Left lung (tissue), 4 donors: ENCODE measurements at regions not wholly inside any gene's neighbourhood (a gene's known extent, or its start where the extent isn't known, plus 50 kb on each side); places are given as distances from the start of the nearest gene placed in this dataset.

Source experiments
- ATAC-seq: fragments of 200-7000 bp; cut with Tn5 transposase; one replicate; pipeline ENCODE4 v1.9.1; 2020; ENCODE audit warnings: moderate library complexity
- DNase-seq, 4 donors: peaks; one replicate each; pipeline ENCODE4 v3.0.0-alpha.2; 2013 to 2020
- H3K27ac ChIP-seq, 2 donors: fragments of 200-600 bp; sonication (generic) in 1 of 2; one replicate each; pipeline versions ENCODE4 v1.5.0 to v1.8.0; 2020 to 2021
- H3K27me3 ChIP-seq, 2 donors: fragments of 200-600 bp; sonication (generic) in 1 of 2; one replicate each; pipeline versions ENCODE4 v1.5.0 to v1.8.0; 2020 to 2021
- H3K36me3 ChIP-seq, 2 donors: fragments of 200-600 bp; sonication (generic) in 1 of 2; one replicate each; pipeline versions ENCODE4 v1.5.0 to v1.8.0; 2020 to 2021
- H3K4me1 ChIP-seq, 2 donors: fragments of 200-600 bp; one replicate each; pipeline ENCODE4 v1.8.0; 2021
- H3K4me3 ChIP-seq, 2 donors: fragments of 200-600 bp; sonication (generic) in 1 of 2; one replicate each; pipeline versions ENCODE4 v1.5.0 to v1.8.0; 2020 to 2021; ENCODE audit warnings: mild to moderate bottlenecking in 1 of 2
- H3K9me3 ChIP-seq, 2 donors: fragments of 200-600 bp; sonication (generic) in 1 of 2; one replicate each; pipeline versions ENCODE4 v1.5.0 to v1.8.0; 2020 to 2021
- intact Hi-C, 2 donors: fragments of 100-400 bp; cut with DNase I; formaldehyde crosslinking; loops; one replicate each; pipeline versions ENCODE4 v1.11.2 to v1.14.2; 2022
- TF ChIP-seq, protein P1 (sequence below), 2 donors: fragments of 200-600 bp; sonication (generic) in 1 of 2; IDR thresholded peaks; one replicate each; pipeline versions ENCODE4 v1.5.0 to v1.8.0; 2021; ENCODE audit warnings: antibody characterized with exemption in 2 of 2
- donor health status: DM: no; HTN: yes; CAD: no.
- donor health status: DM: no; HTN: no; CAD: no.

DNA sequence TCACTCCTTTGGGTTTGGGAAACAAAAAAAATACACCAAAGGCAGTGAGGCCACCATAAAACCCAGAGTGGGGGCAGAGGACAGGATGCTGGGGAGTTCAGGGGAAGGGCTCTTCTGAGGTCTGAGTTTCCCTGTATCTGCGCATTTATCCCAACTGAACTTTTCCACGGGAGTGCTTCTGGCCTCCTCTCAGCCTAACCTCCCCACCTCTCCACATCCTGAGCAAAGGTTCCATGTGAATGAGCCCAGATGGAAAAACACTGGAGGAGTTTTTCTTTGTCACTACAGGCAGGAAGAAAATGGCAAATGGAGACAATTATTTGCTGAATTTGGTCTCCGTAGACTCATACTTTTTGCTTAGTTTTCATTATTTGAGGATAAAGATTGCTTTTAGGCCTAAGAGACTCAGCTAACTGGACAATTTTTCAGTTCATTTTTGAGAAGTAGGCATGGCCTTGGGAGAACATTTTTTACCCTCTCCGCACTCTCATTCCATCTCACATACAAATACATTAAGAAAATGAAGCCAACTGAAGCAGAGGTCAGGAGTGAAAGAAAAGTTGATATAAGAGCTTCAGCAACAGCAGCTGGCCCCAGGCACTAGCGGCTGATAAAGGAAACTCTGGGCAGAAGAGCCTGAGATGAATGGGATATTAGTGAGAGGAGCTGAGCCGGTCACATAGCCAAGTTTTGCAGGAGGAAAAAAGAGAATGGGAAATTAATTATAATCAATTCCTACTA is 82.6 kb upstream of the CYP1B1 start:
- ATAC-seq: peak; percentile 24
- intact Hi-C loops: no loop called here
- Histone ChIP-seq H3K4me1 (peaks cover 11 to 26% of the 10 kb centered on the region in 2 donors), H3K9me3 (no peaks in the 10 kb centered on the region), H3K4me3 (no peak overlapping the region), H3K27me3 (no peaks in the 10 kb centered on the region), H3K27ac (peak overlapping the region; percentile 35 to 58), H3K36me3 (no peaks in the 10 kb centered on the region)
- TF ChIP-seq, protein P1, sequence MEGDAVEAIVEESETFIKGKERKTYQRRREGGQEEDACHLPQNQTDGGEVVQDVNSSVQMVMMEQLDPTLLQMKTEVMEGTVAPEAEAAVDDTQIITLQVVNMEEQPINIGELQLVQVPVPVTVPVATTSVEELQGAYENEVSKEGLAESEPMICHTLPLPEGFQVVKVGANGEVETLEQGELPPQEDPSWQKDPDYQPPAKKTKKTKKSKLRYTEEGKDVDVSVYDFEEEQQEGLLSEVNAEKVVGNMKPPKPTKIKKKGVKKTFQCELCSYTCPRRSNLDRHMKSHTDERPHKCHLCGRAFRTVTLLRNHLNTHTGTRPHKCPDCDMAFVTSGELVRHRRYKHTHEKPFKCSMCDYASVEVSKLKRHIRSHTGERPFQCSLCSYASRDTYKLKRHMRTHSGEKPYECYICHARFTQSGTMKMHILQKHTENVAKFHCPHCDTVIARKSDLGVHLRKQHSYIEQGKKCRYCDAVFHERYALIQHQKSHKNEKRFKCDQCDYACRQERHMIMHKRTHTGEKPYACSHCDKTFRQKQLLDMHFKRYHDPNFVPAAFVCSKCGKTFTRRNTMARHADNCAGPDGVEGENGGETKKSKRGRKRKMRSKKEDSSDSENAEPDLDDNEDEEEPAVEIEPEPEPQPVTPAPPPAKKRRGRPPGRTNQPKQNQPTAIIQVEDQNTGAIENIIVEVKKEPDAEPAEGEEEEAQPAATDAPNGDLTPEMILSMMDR (IDR thresholded peaks at IDR 0.05): no peak
- DNase-seq: peak in 1 of 4 donors; percentile 56

DNA sequence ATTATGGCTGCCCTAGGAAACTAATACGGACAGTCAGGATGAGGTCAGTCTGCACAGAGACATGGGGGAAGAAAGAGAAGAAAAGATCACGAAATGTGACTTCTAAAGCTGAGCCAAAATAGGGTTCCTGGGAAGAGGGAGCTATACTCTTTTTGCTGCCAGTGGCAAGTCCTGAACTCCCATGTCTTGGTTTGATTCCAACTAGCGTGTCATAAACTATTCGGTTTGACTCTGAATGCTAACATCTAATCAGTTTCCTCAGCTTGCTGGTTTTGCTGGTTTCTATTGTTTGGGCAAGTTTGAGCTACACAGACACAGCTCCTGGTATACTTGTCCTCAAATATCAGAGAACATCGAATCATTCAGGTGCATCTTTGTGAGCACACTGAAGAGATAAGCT is 80.5 kb upstream of the CYP1B1 start:
- intact Hi-C loops: no loop called here
- no peaks in the 10 kb centered on the region for H3K27me3 ChIP-seq
- no peaks in the 10 kb centered on the region for H3K9me3 ChIP-seq
- peak overlapping the region in 1 of 2 donors; percentile 18 for H3K27ac ChIP-seq
- no peaks in the 10 kb centered on the region for H3K36me3 ChIP-seq
- TF ChIP-seq, protein P1 (IDR thresholded peaks at IDR 0.05): no peak
- H3K4me3 ChIP-seq: no peak overlapping the region
- H3K4me1 ChIP-seq: peaks cover 11 to 44% of the 10 kb centered on the region in 2 donors
- ATAC-seq (no peak), DNase-seq (no peak)

DNA sequence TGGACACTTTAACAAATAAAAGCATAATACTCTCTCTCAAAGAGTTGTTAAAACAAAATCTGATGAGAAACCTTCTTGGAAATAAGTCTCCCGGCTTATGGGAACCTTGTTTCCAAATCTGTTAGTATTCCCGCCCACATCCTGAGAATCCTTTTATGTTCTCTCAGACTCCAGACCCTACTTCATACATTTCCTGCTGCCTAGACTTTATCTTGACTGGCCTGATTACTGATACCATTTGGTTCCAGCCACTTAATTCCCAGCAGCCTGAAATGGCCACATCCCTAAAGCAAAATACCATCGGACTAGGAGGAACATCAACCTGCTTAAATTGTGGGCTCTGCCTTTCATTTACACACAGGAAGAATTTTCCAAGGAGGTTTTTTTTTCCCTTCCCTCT is 79.1 kb upstream of the CYP1B1 start:
- no peak overlapping the region for H3K4me3 ChIP-seq
- TF ChIP-seq, protein P1 (IDR thresholded peaks at IDR 0.05): no peak
- ATAC-seq (no peak), DNase-seq (no peak)
- H3K27me3 ChIP-seq: no peaks in the 10 kb centered on the region
- H3K9me3 ChIP-seq: no peaks in the 10 kb centered on the region
- intact Hi-C loops: no loop called here
- no peaks in the 10 kb centered on the region for H3K36me3 ChIP-seq
- peaks cover 11 to 38% of the 10 kb centered on the region in 2 donors for H3K4me1 ChIP-seq
- H3K27ac ChIP-seq: no peak overlapping the region

DNA sequence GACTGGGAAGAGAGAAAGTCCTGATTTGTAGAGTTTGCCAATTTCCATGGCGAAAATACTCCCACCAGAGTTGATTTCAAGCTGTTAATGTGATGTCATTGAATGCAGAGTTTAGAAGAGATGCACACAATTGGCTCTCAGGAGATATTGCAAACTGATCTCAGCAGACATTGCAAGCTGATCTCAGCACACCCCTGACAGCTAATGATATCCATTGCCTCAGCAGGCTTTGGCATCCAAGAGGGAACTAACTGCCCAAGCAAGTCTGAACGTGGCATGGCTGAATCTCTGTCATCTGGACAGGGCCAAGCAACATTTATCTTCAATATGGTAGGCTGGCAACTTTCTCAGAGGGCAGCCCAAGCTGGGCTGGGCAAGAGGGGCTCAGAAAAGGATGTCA is 78.4 kb upstream of the CYP1B1 start:
- TF ChIP-seq, protein P1 (IDR thresholded peaks at IDR 0.05): no peak
- Histone ChIP-seq H3K9me3 (no peaks in the 10 kb centered on the region), H3K4me3 (no peak overlapping the region), H3K36me3 (no peaks in the 10 kb centered on the region), H3K27me3 (no peaks in the 10 kb centered on the region), H3K27ac (peak overlapping the region in 1 of 2 donors; percentile 73), H3K4me1 (peaks cover 11 to 44% of the 10 kb centered on the region in 2 donors)
- ATAC-seq (no peak), DNase-seq (no peak)
- intact Hi-C loops: no loop called here

DNA sequence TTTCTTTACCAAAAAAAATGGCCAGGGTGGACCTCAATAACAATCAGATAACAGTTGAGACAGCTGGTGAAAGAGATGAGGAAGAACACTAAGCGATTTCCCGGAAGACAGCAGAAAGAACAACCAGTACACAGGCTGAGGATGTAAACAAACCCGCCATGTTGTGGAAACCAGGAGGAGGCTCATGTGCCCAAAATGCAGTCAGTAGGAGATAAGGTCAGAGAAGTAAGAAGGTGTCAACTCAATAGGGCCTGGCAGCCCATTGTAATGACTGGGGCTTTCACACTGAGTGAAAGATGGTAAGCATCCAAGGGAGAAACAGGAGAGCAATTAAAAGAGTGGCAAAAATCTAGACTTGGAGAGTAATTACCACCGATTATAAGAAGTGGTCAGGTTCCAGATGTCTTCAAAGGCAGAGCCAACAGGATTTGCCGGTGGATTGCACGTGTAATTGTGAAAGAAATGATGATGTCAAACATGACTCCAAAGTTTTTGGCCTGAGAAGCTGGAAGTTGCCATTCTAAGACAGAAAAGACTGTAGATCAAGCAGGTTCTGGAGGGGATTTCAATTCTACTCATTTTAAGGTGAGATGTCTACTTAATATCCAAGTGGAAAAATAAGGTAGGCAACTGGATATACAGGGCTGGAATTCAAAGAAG is 77.7 kb upstream of the CYP1B1 start:
- Histone ChIP-seq H3K36me3 (no peaks in the 10 kb centered on the region), H3K4me3 (no peak overlapping the region), H3K27me3 (no peaks in the 10 kb centered on the region), H3K9me3 (no peaks in the 10 kb centered on the region), H3K27ac (peak overlapping the region in 1 of 2 donors; percentile 73), H3K4me1 (peaks cover 8 to 52% of the 10 kb centered on the region in 2 donors)
- TF ChIP-seq, protein P1 (IDR thresholded peaks at IDR 0.05): no peak
- intact Hi-C loops: no loop called here
- ATAC-seq: no peak
- DNase-seq: no peak
